ENCODE measurements at regions not wholly inside any gene's neighbourhood (a gene's known extent, or its start where the extent isn't known, plus 50 kb on each side); places are given as distances from the start of the nearest gene placed in this dataset.

DNA sequence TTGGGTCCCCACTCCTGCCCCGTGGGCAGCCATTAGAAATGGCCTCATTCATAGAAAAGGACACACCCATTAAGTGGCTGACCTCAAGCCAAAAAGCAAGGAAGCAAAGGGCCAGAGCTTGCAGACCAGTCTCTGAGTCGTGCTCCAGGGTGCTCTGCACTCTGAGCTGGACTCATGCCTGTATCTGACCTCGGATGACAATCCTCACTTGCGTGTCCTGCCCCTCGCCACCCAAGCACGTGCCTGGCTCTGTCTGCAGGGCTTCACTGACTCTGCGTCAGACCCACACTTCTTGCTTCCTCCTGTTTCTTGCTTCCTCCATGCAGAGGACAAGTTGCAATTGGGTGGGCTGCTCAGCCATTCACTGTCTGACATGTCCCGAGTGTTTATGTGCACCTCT, 138.8 kb downstream of the OAT start:
- no peak for TF ChIP-seq POLR2A (IDR thresholded peaks at IDR 0.05)
- no peak for TF ChIP-seq CTCF (IDR thresholded peaks at IDR 0.05)

All from Peyer's patch (tissue), 4 donors.